NOMO-1 (cell line): ENCODE measurements at regions not wholly inside any gene's neighbourhood (a gene's known extent, or its start where the extent isn't known, plus 50 kb on each side); places are given as distances from the start of the nearest gene placed in this dataset.

Source experiments
- DNase-seq, 2 experiments: peaks; one replicate each; lab custom pipeline; 2025; ENCODE audit not compliant: unreplicated experiment in 2 of 2; lab: John Stamatoyannopoulos, UW

DNA sequence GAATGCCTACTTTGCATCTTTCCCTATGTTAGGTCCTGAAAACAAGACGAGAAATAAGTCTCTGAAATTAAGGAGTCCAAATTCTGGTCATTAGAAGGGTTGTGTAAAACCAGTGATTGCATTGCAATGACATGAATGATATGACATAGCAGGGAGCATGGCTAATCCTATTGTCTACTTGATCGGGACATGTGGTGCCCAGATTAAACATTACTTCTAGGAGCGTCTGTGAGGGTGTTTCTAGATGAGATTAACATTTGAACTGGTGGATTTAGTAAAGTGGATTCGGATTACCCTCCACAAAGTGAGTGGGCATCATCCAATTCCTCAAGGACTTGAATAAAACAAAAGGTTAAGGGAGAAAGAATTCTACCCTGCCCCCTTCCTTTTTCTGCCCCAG is 434.9 kb upstream of the KLF6 start:
- no peak for DNase-seq

DNA sequence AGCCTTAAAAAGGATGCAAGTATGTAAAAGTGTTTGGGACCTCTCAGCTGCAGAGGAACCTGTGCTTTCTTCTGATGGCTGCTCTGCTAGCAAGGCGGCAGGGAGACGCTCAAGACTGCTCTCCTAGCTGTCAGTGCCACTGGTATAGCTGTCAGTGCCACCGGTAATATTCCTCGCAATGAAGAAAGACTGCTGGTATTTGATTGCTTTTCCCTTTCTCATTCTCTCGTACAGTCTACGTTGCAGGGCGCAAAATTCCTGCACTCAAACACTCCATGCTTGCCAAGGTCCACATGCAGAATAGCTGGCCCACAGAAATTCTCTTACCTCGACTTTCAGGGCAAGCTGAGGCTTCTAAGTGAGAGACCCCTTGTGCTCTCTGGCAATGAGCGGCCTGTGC is 432.6 kb upstream of the KLF6 start:
- no peak for DNase-seq

DNA sequence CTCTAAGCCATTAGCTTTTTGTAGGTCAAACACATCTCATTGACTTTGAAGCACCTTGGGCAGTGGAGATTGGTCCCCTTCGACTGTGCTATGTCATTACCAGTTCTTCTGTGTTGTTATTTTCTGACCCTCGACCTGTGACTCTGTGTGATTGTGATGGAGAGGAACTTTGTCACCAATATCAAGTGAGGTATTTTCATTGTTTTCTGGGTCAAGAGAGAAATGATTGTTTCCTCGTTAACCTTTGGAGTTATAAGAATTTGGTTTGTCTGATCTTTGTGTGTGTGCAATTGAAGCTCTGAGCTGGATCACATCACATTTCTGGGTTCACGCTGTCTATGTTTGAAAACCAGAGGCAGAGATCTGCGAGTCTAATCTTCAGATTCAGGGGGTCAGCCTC is 432.2 kb upstream of the KLF6 start:
- DNase-seq, result no peak

DNA sequence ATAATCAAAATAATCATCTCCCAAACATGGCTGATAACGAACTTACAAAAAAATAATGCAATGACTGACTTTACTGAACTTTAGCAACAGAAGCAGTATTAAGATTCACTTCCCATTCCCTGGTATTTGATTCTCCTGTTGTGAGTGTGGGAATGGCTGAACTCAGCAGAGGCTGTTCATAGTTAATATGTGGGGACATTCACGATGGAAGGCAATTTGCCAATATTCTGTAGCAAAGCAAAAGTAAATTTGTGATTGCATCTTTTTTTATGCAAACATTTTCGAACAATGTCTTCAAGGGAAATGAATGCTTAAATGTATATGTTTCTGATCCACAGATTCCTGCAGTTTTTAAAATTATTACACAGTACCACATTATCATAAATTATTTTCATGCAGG is 431.7 kb upstream of the KLF6 start:
- DNase-seq, result no peak

DNA sequence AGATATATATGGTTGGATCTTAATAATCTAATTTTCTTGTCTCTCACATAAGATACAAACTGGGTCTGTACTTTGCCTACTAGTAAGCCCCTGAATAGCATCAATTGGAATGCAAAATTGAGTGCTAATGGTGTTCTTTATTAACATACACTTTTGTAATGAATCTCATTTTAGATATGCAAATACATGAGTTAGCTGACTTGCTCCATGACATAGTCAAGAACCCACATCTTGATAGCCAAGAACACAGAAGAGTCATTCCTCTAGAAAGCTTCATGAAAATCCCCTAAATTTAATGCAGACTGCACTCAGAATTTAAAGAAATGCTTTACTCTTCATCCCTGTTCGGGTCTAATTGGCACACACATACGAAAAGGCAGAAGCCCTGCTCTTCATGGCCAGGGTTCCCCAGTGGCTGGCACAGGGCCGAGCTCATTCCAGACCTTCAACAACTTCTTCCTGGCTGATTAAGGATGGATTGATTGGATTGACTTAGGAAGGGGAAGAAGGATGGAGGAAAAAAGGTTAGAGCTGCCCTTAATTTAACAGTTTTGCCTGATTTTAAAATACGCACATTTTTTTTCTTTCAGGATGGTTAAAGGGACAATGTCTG is 431.1 kb upstream of the KLF6 start:
- DNase-seq, result no peak

DNA sequence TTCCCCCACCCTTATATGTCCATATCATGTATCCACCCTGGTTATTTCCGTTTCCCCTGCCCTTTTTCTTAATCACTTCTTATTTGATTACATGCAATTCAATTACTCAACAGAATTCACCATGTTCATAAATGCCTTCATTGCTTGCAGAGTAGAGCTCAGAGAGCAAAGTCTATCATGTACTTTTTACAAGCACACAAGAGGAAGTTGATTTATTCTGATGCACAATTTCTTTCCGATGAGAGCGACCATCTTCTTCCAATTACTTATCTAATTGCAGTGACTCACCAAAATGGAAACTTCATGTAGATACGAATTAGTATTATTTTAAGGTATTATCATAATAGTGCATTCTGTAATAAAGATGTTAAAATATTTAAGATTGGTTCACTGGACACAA is 430.5 kb upstream of the KLF6 start:
- peak; percentile 7 to 61 for DNase-seq

DNA sequence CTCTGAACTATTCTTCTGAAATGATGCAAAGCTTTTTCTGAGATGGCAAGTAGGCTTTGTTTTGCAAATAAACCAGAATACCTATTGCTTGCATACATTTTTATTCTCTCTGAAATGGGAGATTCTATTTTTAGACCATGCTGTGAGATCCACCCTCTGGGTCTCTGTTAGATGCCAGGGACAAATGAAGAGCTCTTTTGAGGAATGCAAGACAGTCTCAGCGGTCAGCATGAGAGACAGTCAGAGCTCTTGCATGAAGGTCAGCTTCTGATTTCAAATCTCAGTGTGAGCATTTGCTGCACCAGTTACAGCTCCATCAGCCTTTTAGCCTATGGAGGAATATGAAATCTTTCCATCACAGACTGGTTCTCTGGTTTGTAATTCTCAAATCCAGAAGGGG is 429.9 kb upstream of the KLF6 start:
- DNase-seq, result no peak

DNA sequence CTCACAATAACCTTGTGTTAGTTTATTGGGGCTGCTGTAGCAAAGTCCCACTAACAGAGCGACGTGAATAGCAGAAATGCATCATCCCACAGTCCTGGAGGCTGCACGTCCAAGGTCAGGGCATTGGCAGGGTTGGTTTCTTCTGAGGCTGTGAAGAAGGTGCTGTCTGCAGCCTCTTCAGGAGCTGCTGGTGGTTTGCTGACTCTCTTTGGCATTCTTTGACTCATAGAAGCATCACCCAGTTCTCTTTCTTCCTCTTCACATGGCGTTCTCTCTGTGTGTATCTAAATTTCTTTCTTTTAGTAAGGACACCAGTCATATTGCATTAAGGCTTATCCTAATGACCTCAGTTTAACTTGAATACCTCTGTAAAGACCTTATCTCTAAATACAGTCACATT is 428.4 kb upstream of the KLF6 start:
- DNase-seq, result no peak

DNA sequence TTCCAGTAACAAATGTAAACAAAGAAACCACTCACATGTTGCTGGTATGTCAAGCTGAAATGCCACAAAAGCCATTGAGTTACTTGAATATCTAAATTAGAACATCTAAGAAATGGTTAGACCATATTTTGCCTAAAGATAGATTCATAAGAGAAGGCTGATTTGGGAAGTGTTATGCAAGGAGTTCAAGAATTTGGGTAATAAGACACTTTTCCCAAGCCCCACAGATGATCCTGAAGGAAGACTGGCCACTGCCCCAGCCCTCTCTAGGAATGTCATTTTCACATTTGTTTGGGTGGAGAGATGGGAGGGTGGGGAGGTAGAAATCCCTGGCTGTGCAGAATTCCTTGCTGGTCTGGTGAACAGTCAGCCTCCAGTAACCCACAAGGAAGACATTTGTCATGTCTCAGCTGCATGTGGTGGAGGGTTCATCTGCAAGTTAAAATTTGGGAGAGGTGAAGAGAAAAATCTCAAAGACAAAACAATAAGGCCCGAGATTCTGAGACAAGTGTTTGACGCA is 427.2 kb upstream of the KLF6 start:
- no peak for DNase-seq

DNA sequence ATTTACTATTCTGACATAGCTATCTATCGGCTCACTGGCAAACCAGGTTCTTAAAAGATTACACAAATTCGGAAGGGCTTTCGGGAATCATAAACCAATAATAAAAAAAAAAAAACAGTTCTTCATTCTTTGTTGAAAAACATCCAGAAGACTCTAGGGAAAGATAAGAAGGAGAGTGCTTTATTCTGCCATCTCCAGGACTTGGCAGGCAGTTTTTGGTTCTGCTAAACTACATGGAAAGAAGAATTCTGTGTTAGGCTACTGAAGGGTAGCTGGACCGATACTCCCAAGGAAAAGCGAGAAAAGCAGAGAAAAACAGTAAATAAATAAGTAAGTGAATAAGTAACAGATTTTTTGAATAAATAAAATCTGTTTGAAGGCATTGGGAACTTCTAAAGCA is 423.5 kb upstream of the KLF6 start:
- no peak for DNase-seq

DNA sequence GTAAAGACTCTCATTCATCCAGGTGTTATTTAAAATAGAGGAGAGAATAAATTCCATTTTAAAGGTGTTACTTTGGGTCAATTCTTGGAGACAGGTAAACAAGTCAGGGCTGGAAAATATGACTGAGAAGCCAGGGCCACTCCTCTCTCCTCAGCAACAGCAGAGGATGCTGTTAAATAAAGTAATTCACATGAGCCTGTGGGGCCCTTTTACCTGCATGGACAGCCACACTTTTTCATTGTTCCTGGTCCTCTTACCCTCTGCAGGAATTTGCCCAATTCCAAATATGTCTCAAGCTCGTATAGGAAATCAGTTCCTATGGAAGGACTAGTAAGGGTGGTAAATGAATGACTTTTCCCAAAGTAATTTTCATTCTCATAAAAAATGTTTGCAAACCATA is 420.1 kb upstream of the KLF6 start:
- DNase-seq, result no peak

DNA sequence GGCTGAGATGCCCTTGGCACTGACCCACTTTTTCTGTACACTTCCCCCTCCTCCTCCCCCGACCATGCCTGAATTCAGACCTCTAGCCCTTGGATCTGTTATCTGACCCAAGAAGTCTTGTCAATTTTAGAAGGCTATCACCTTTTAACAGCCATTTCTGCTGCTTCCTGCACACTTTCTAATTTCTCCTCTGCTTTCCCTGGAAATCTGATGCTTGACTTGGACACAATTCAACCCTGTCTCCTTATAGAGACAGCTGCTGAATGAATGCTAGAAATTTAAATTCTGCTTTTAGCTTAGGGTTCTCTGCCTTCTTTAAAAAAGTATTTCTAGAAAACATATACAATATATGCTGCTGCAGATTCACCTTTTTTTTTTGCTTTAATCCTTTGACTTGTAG is 417.9 kb upstream of the KLF6 start:
- DNase-seq, result no peak

DNA sequence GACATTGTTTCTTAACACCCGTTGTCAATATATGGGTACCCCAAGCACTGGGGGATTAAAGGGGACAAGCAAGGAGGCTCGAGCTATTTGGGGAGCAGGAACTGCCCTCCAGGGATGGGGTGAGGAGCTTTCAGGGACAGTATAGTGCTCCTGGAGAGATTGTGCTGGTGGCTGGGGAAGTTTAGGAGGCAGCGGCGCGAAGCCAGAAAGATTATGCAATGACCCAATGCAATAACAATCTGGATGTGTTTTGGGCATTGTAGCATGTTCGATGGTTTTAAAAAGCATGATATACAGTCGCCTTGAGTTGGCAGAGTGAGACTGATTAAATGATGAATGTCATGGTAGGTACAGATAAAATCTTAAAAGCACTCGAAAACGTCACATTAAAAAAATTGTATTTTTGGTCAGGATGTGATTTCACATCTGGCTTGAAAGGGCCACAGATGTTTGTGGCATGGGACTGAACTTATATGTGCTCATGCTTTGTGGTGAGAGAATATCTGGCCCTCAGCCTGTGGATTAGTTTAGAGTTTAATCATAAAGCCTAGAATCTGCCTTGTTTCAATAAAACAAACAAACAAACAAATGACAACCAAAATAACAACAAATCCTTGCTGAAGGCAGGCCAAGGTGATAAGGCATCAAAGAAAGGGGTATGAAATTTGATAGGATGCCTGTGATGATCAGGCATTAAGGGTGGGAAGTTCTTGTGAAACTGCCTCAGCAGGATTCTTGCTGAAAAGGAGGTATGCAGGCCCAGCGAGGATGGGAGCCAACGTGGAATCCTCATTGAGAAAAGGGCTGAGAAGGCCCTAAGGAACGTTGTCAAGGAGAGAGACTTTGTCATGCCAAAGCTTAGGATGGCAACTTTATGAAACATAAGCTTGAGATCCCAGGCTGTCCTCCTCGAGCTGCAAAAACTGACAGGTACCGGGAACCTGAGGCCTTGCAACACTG is 417.1 kb upstream of the KLF6 start:
- no peak for DNase-seq

DNA sequence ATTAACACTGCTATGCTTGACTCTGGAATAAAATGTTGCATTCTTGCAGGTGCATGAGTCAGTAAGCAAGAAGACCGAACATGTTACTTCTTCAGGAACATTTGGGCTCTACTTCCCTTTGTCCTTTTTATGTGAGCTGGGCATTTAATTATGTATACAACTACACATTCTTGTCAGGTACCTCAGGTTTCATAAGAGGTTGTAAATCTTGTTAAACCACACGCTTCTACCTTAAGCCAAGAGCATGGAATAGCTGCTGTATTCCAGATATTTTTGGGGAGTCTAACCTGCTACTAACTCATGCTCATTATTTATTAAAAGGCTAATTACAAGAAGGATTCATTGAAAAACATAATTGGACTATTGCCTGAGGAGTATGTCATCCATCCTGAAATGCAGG is 414.2 kb upstream of the KLF6 start:
- DNase-seq, result no peak

DNA sequence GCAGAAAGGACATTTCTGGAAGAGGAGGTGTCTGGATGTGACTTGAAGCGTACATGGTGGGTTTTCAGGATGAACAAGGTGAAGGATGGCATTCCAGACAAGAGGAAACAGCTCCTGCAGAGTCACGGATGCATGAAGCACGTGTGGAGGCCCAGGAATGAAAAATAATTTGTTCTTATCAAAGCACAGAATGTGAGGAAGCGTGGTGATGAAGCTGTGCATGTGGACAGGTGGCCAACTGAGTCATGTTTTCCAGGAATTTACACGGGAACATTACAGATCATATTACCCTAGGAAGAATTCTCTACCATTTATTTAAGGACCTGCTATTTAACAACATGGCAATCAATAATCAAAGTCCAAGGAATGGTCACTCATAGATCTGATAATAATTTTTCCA is 413.2 kb upstream of the KLF6 start:
- DNase-seq, result no peak

DNA sequence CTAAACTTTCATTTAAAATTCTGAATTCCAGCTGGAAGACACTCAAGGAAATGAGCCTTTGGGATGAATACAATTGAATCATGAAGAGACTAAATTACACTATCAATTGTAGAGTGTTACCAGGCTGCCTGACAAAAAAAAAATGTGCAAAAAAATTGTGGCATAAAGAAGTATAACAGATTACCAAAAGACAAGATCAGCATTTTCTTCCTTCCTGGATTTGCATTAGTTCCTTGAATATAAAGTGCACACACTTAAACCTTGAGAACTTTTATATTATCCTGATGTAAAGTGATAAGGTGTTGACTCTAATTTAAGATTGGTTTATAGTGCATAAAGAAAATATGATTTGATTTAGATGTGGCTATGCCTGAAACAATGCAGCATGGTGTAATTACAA is 412.7 kb upstream of the KLF6 start:
- no peak for DNase-seq

DNA sequence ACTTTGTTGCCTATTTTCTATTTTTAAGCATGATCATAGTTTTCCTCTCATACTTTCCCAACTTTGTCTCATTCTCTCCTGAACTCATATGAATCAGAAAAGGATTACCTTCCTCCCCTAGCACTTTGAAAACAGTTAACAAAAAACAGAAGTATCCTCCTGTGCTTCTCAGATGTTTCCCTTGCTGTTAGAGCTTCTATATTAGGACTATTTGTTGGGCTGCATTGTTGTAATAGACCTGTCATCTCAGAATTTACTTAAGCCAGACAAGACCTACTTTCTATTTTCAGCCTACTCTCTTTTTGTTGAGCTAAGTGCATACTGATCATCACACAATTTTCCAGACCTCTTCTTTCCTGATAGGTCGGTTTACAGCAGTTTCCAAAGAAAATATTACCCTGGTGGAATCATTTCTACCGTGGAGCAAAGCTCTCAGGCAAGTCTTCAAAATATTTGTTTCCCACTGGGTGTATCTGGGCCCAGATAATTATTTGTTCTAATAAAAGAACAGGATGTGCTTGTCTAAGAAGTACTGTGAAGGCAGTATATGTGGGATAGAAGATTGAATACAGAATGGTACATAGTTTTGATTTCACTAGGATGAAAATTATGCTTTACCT is 411.9 kb upstream of the KLF6 start:
- DNase-seq, result peak; percentile 8 to 31

DNA sequence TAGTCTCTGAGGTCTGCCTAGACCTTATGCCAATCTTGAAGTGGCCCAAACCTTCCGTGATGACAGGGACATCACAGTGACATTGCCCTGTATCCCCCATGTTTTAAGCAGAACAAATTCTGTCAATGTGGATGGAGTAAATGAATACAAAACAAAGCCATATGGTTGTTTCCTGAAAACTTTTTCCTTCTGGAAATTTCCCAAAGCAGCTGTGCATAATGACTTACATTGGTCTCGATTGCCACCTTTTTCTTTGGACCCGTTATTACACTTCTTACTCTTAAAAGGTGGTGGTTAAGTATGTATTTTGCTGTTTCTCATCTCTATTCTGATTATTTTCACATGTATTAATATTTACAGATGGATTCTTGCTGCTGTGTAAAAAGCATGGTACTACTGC is 411.2 kb upstream of the KLF6 start:
- no peak for DNase-seq

DNA sequence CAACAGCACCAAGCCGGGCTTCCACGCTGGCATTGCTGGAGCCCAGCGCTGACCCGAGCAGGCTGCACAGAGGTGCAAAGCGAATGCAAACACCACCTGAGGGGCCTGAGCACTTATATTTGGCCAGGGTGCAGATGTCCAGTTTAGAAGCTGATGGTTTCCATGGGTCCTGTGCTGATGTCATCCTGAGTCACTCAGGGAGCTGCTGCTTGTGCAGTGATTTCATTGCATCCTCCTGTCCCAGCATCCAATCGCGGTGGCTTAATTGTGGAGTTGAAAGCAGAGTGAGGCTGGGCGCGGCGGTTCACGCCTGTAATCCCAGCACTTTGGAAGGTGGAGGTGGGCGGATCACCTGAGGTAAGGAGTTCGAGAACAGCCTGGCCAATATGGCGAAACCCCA is 410.2 kb upstream of the KLF6 start:
- DNase-seq, result no peak

DNA sequence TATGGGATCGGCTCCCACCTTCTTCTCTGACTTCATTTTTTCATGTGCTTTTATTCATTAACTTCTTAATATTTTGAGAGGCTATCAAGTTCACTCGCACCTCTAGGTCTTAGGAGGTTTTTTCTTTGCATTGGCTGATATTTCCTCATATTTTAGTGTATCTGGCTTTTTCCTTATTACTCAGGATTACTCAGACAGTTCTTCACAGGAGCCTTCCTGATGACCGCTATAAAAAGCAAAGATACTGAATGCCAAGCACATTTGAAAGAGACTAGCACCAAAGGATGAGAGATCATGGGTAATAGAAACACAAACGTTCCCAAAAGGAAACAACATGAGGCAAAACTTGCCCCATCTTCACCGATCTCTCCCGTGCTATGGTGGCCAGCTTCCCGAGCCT is 409.2 kb upstream of the KLF6 start:
- DNase-seq, result no peak

DNA sequence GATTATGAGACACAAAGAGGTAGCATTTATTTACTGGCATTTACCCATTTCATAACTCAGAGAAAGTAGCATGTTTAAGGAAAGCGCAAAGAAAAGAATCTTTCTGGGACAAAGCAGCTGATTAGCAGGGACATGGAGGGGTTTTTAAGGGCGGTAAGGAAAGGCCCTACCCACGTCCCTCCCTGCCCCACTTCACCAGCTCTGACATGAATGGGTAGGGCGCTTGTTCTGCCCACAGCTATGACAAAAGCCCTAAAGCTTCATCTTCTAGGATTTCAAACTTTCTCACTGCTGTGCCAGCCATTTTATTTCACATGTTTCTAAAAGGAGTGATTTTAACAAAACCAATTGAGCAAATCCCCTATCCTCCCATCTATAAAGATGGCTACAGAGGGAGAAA is 406.9 kb upstream of the KLF6 start:
- no peak for DNase-seq

DNA sequence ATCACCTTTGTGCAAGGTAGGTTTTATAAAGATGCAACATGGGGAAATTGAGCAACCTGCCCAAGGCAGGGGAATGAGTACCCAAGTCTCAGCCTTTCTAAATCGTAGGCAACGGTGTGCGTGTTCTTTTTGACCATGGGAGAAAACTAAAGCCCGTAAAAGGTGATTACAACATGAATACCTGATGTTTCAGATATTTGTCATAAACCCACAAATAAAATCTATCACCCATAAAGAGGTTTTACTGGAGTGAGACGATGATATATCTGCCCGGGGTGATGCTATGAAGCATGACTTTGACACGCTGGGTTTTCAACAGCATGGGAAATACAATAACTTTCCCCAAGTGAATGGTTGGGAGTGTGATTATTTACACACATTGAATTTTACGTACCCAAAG is 406.3 kb upstream of the KLF6 start:
- no peak for DNase-seq
